NCI-H82 (cell line): ENCODE measurements at regions not wholly inside any gene's neighbourhood (a gene's known extent, or its start where the extent isn't known, plus 50 kb on each side); places are given as distances from the start of the nearest gene placed in this dataset.
A peak's percentile ranks its signal among the peaks of the same experiment; 100 is the strongest.

Source experiments
- DNase-seq: peaks from one replicate; lab custom pipeline; 2025; lab: John Stamatoyannopoulos, UW

DNA sequence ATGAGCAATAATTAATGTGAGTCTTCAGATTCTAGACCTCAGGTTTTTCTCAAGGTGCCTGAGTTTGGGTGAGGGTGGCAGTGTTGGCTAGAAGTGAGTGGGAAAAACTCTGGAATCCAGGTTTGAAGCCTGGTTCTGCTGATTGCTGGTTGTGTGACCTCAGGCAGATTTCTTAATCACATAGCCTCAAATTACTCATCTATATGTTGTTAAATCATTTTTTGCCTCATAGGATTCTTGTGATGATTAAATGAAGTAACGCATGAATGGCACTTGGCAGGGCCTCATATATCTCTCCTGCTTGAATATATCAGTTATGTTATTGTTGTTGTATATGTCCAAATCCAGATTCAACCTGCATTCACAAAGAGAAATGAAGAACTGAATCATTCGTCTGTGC lies 60.5 kb downstream of the NR2F2 start:
- no peak for DNase-seq

DNA sequence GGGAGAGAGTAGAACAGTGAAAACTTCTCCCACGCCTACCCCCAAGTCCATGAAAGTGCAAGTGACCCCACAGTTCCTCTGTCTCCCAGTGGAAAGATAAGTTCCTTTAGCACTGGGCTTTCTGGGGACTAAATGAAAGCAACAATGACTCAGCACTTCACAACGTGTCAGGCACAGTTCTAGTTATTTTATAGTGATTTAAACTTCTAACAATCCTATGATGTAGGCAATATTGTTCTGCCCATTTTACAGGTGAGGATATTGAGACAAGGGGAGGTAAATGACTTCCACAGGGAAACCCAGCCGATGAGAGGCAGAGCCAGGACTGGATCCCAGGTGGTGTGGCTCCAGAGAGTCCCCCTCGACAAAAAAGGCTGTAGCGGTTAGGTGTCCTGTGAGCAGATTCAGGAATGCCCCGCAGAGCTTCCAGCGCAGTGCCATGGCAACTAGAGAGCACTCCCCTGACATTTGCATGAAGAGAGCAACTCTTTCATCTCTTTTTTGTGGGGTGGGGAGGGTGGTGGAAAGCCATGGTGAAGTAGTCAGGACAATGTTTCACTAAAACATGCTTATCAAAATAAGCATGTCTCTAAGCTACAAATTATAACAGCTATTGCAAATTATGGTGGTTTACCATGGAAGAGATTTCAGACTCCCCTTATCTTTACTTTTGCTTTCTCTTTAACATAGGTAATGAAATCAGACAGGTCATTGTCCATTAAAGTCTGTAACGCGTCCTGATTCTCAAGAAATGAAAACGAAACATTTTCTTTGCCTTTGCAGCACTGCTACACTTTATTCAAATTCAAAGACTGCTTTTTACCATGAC lies 62.1 kb downstream of the NR2F2 start:
- DNase-seq, result no peak

DNA sequence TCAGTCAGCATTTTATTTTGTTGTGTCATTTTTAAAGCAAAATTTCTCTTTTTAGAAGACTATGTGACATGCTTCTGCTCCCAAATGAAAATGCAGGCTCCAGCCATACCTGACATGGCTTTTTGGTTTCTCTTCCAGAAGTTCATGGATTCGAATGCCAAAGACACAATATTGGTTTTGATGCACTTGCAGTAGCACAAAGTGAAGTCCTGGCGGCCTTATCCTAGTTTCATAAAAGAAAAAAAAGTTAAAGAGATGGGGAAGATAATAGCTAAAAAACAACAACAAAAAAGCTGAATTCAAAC lies 62.7 kb downstream of the NR2F2 start:
- DNase-seq, result no peak

DNA sequence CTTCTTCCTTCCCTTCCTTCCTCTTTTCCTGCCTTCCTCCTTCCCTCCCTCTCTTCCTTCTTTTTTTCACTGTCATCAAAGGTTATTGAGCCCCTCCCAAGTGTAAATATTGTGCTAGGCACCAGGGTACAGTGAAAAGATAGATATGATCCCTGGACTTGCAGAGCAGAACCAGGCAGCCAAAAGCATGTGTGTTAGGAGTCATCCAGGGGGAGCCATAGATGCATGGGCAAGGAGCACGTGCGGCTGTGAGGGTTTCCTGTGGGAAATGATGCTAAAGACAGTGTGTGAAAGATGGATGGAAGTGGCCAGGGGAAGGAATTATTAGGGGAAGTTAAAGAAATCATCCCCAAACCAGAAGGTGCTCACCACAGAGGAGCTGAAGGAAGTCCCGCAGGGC lies 65.2 kb downstream of the NR2F2 start:
- no peak for DNase-seq

DNA sequence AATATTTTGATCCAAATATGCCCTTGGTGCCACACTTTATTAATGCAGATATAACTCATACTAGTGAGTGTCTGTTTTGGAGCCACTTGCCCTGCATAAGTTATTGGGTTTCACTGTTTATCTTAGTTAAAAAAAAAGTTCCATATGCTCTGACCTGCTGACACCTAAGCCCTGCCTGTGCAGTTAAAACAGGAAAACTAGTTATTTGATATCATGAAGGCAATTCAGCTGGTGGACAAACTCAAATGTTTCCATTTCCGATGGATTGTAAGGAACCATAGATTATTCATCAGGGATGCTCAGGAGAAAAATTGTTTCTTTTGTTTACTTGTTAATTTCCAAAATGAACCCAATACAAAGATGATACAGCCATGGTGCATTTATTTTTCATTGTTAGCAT lies 68.3 kb downstream of the NR2F2 start:
- DNase-seq, result no peak

DNA sequence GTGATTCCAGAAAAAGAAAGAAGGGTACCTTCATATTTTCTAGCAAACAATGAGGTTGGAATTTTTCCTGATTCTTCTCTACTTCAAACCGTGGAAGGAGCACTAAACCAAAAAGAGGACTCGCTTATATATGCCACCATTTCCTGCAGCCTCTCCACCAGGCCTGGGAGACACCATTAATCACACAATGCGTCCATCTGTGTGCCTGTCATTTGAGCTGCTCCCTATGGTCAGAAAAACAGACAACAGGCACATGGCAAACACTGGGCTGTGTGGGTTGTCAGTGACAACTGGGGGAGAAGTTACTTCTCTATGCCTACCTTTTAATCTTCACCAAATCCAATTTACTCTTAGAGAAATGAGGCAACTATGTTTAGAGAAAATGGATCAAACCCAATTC lies 71.9 kb downstream of the NR2F2 start:
- peak; percentile 96 for DNase-seq

DNA sequence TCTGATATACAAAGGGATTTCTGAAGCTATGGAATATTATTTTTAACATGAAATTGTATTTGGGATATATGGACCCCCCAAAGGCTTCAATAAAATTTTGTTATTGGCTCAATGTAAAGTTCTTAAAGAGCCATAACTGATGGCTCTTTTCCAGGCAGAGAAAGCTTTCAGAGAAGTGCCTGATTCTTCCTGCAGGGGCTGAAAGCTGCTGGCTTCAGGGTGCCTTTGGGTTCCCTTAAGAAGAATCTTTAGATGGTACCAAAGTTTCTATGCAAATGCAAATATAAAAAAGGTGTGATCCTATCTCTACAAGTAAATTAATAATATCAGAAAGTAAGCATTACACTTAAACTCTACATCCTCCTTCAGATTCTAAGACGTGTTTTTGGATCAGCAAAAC lies 72.6 kb downstream of the NR2F2 start:
- DNase-seq, result peak; percentile 62

DNA sequence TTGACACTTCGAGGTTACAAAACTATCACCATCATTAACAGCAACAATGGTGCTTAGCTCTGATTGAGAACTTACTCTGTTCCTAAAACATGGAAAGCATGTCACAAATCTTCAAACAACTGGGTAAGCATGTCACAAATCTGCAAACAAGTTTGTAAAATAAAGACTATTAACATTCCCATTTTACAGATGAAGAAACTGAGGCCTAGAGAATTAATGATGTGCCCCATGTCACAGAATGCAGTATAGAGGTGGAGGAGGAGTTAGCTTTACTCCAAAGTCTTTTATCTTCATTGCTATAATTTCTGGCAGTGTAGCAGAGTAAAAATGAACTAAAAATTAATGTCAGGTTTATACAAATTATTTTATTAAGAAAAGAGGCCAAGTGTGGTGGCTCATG lies 73.4 kb downstream of the NR2F2 start:
- no peak for DNase-seq

DNA sequence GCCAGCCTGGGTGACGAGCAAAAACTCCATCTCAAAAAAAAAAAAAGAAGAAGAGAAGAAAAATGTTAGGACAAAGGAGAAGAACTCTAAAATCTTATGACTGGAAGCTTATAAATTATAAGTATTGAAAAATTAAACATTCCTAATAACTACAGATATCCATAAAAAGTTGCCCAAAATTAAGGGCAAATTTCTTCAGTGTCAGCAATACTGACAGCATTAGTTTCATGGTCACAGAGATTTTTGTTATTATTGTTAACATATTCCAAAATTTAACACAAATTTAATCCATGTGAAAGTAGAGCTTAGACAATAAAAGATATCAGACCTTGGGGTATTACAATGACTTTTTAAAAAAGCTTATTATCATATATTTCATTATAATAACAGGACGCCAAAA lies 74.1 kb downstream of the NR2F2 start:
- DNase-seq, result no peak

DNA sequence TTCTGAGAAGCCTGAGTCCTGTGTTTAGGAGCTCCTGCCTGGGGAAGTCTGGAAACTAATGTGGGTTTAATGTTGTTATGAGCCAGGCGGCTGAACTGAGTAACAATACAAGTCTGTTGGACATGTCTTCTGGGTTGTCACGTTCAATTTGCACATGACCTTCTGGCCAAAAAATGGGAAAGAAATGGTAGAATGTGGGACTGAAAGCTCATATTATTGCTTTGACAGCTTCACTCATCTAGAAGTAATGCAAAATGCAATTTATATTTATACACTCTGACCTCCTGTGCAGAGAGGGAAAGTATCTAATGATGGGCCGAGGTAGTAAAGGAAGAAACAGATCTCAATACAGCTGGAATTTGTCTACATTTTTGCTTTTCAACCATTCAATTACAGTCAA lies 75.8 kb downstream of the NR2F2 start:
- no peak for DNase-seq

DNA sequence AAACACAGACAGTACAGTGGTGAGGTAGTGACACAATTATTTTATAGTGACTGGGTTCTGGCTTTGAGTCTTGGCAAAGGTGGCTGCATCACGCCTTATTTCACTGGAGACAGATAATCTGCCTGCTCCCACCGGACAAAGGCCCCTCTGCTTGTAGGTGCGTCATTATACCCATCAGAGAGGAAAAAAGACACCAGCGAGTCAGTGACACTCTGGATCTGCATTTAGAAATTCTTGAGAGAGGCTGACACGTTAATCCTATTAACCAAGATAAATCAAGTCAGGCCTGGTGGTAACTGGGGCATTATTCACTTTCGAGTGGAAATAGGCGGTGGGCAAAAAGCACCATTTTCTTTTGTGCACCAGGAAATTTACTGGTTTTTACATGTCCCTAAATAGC lies 76.2 kb downstream of the NR2F2 start:
- peak; percentile 84 for DNase-seq

DNA sequence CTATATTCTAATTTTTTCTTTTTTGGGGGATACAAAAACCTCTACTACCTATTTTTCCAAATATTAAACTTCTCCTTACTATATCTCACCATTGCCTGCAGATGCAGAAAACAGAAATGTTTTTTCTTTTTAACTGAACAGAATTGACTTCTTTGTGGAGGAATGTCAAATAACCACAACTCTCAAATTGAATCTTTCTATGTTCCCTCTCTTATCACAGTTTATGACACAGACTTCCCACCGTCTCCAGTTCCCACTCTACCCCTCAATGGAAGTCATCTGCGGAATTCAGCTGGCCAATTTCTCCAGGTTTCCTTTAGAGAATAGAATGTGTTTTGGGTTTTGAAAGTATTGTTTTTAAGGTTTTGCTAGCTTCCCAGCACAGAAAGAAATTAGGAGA lies 77.0 kb downstream of the NR2F2 start:
- DNase-seq, result no peak

DNA sequence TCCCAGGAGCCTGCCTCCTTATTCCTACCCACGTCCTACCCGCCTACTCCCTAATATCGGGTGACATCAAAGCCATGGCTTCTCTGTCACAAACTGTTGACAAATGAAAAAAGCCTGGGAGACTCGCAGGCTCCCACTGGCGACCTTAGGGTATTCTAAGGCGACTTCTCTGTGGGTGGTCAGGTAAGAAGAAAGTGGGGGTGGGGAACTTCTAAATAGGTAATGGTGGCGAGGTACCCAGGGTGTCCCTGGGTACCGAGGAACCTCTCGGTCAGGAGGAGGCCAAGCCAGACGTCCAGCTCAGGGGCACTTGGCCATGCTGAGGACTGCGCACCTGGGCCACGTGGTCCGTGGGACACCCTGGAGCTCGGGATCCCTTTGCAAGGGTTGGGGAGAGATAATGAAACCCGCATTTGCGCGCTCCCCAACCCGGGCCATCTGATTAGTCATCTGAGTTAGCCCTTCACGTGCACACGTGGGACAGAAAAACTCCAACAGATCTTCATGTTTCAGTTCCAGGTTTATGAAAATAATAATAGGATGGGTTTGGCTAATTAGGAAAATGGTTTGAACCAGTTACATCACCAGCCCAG lies 78.2 kb downstream of the NR2F2 start:
- DNase-seq, result no peak

DNA sequence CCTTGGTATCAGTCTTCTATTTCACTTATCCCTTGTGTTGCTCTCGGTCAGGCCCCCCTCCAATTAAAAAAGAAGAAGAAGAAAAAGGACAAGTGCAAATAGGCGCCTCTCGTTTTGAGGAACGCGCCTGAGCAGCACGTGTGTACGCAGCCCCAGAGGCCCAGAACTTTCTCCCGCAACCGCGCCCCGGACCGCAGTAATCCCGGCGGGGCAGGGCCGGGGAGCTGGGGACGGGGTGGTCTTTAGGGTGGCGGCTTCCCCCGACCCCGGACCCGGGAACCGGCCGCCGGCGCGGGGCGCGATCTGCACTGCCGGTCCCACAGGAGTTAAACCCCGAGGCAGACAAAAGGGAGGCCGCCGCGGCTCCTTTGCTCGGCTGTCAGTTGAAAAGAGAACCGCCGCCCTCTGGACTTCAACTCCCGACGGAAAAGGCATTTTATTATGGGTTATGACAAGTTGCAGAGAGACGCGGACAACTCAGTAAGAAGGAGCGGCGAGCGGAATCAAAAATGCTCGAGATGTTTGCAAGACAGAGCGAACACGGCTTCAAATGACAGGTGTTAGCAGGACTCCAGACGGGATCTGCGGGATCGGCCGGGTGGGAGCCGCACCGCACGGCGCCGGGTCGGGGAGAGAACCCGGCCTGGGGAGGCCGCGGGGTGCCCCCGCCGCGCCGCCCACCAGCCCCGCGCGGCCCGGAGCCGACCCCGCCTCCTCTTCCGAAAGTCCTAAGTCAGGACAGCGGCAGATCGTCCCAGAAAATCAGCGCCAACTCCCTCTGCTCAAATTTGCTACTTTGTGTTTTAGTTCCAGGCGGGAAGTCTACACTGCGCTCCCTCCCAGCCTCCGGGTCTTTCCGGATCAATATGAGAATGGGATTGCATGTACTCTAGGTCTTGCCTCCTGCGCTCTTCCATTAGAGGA lies 79.0 kb downstream of the NR2F2 start:
- DNase-seq, result no peak

DNA sequence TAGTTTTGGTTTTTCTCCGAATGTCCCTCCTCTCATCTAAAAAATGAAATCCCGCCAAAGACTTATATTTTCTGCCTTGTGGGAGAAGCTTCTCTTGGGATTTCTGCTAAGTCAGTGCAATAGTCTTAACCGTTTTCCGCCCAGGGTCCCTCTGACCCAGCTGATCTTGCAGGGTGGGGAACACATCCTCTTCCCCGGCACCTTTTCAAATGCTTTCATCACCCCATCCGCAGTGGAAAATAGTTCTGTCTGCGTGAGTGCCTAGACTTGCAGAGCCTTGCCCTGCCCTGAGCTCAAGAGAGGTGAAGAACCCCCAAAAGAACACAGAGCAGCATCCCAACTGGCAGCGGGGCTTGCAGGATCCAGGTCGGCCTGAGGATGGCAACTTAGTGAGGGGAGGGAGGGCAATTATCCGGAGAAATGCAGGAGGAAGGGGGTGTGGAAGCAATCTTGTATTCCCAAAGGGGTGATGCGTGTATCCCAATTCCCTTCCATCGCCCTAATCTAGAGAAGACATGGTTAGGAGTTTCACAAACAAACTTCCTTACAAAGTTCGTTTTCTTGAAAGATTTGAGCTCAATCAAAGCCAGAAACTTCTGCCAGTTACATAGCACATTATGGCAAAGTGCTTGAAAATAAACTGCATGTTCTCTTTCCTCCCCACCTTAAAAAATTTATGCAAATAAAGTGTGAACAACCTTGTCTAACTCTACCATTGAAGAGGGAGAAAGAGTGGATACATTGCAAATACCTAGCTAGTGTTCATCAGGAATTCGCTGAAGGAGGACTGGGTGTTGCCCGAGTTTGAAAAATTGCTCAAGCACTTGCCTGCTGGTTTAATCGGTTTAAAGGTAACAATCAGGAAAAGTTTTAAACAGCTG lies 79.9 kb downstream of the NR2F2 start:
- peak; percentile 46 for DNase-seq

DNA sequence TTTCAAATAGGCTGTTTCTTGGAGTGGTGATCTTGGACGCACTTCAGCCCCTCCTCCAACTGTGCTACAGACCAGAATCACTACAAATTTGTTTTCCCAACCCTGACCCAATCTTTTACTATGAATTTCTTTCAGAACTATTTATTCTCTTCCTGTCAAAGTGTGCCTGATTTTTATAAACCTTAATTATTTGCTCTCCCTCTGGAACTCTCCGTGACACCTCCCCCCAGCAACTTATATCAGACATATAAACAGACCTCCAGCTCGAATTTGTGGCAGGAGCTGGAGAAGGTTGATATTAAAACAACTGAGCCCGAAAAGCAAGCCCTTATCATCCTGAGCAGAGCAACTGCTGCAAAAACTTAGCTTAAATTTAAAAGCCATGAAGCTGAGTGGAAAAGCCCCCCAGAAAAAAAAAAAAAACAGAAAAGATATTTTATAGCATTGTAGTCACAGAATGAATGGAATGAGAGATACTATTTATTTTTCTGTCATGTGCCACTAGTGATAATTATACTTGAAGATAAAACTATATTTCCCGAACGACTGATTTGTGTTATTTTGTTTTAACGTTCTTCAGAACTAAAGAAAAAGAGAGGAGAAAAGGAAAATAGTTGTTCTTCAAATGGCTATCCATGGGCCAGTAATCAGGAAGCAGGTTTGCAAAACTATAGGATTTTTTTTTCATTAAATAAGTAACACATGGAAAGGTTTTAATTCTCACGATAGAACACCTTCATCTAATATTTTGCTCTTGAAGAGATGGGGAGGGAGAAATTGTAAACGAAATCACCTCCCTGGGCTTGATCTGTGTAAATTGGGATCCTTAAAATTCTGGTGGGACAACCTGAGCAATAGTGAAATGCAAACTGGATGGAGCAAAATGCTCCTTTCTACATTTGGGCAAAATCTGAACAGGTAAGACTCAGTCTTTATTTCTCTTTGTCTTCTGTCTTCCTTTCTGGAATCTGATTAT lies 80.8 kb downstream of the NR2F2 start:
- no peak for DNase-seq

DNA sequence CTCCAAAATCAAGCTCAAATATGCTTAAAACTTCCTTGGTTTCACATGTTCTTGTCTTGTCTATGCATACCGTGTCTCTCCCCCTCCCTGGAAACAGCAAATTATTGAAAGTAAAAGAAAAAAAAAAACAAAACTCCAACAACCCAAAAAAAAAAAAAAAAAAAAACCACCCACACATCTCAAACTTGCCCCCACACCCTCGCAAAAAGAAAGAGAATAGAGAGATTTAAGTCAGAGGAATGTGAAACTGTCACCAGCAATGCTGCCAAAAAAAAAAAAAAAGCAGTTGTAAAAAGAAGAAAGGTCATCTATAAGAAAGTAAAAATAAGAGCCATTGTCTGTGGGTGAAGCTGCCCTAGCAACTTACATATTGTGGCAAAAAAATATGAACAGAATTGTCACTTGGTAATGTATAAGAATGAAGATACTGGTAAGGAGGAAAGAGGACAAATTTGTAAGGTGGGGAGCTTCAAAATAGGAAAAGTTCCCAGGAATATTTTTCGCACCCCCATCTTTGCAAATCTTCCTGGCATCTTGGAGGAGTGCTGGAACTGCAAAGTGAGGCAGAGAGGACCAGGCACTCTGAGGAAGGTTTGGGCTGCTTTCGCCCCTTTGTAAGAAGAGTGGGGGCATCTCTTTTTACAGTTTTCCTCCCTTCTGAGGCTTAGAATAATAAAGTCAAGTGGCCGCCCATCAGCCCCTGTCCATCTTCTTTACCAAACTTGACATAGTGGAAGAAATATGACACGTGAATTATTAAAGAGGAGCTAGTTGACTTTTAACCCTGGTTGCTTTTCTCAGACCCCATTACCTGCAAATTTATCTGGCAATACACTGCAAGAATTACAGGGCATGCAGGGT lies 81.8 kb downstream of the NR2F2 start:
- no peak for DNase-seq

DNA sequence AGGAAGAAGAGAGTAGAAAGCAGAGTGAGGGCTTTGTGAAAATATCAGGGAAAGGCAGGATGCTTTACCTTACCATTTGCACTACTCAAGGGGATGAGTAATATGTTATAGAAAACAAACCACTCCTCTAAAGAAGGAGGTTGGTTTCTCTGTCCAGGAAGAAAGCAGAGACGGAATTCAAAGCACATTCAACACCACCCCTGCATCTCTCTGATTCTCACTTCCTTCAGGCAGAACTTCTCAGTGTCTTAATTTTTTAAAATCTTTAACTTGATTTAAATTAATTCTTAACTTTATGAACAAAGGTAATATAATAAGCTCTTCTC lies 82.4 kb downstream of the NR2F2 start:
- DNase-seq, result no peak

DNA sequence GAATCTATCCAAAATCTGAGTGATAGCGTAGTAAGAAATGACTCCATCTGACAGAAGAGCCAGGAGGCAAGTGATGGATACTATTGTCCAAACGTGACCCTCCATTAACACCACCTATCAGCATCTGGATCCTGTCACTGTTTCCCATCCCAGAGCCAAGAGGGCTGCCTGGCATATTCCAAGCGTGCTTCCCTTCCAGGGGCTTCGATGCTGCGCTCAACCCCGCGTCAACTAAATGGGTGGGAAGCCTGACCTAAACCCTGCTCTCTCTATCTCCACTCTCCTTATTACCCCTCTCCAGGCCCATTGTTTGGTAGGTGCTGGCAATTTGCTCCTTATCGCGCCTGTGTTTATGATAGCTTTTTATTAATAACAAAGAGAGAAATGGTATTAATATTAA lies 83.2 kb downstream of the NR2F2 start:
- no peak for DNase-seq

DNA sequence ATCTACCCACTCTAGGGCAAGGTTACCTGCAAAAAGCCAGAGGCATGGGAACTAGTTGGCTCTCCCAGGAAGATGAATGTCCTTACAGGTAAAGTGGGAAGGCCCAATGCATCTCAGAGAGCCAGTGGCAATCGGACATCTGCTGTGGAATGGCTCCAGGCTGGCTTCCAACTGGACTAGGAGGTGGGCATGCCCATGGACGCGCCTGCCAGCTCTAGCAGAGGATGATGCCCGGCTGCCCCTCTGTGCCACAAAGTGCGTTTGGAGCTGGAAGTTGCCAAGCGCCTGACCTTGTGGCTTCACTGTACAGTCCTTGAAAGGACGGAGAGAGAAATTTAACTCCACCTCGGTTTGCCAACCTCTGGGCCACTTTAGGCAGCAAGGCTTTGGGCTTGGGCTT lies 84.4 kb downstream of the NR2F2 start:
- DNase-seq, result no peak
